OCI-LY1 (cell line): ENCODE measurements at regions not wholly inside any gene's neighbourhood (a gene's known extent, or its start where the extent isn't known, plus 50 kb on each side); places are given as distances from the start of the nearest gene placed in this dataset.

Experiments used
- H2AFZ ChIP-seq: fragments of 200-600 bp; sonication (generic), shearing (Covaris generic); 2 replicates; pipeline ENCODE4 v1.6.0; 2014; ENCODE audit warnings: antibody characterized with exemption, mild to moderate bottlenecking, low read length
- H3F3A ChIP-seq: fragments of 200-600 bp; sonication (generic), shearing (Covaris generic); 2 replicates; pipeline ENCODE4 v1.6.0; 2014; ENCODE audit warnings: mild to moderate bottlenecking, antibody characterized with exemption, low read length, moderate library complexity; ENCODE audit not compliant: insufficient read depth
- H3K27ac ChIP-seq: fragments of 200-600 bp; sonication (generic); 2 replicates; pipeline ENCODE4 v1.5.1; 2014; ENCODE audit warnings: low read length, mixed run types, mild to moderate bottlenecking, low read depth; ENCODE audit not compliant: poor library complexity, severe bottlenecking
- H3K27me3 ChIP-seq: fragments of 200-600 bp; sonication (generic); 2 replicates; pipeline ENCODE4 v1.6.0; 2014; ENCODE audit warnings: antibody characterized with exemption, mild to moderate bottlenecking, low read length, moderate library complexity; ENCODE audit not compliant: insufficient read depth
- H3K36me3 ChIP-seq: fragments of 200-600 bp; sonication (generic); 2 replicates; pipeline ENCODE4 v1.6.1; 2014; ENCODE audit warnings: mild to moderate bottlenecking, antibody characterized with exemption, low read length, moderate library complexity, mixed read lengths; ENCODE audit not compliant: insufficient read depth
- H3K4me1 ChIP-seq: fragments of 200-600 bp; sonication (generic); 2 replicates; pipeline ENCODE4 v1.5.1; 2014; ENCODE audit warnings: mild to moderate bottlenecking, low read length, moderate library complexity; ENCODE audit not compliant: insufficient read depth, severe bottlenecking
- H3K4me2 ChIP-seq: fragments of 200-600 bp; sonication (generic), shearing (Covaris generic); 2 replicates; pipeline ENCODE4 v1.6.1; 2014; ENCODE audit warnings: low read length
- H3K4me3 ChIP-seq: fragments of 200-600 bp; sonication (generic); 2 replicates; pipeline ENCODE4 v1.5.1; 2014; ENCODE audit warnings: low read length, low read depth, mild to moderate bottlenecking, mixed read lengths; ENCODE audit not compliant: poor library complexity, severe bottlenecking
- H3K79me2 ChIP-seq: fragments of 200-600 bp; shearing (Covaris generic); 2 replicates; pipeline ENCODE4 v1.6.1; 2016; ENCODE audit warnings: mixed run types, low read length, mixed read lengths; ENCODE audit not compliant: insufficient read depth
- H3K9ac ChIP-seq: fragments of 200-600 bp; sonication (generic), shearing (Covaris generic); 2 replicates; pipeline ENCODE4 v1.6.1; 2014; ENCODE audit warnings: mild to moderate bottlenecking, low read length, mixed read lengths
- H3K9me2 ChIP-seq: fragments of 200-600 bp; sonication (generic), shearing (Covaris generic); 2 replicates; pipeline ENCODE4 v1.6.1; 2014; ENCODE audit warnings: low read depth, mild to moderate bottlenecking, low read length, mixed read lengths
- H3K9me3 ChIP-seq: fragments of 200-600 bp; shearing (Covaris generic); 2 replicates; pipeline ENCODE4 v1.6.1; 2014; ENCODE audit warnings: low read length, mixed read lengths
- H4K20me1 ChIP-seq: fragments of 200-600 bp; sonication (generic), shearing (Covaris generic); 2 replicates; pipeline ENCODE4 v1.6.0; 2016; ENCODE audit warnings: mild to moderate bottlenecking, low read length; ENCODE audit not compliant: insufficient read depth
- CTCF ChIP-seq: fragments of 200-600 bp; sonication (generic), shearing (Covaris generic); IDR thresholded peaks from 2 replicates; pipeline ENCODE4 v1.5.1; 2017; ENCODE audit warnings: mild to moderate bottlenecking, antibody characterized with exemption, low read length, moderate library complexity, mixed read lengths
- EZH2 ChIP-seq: fragments of 200-600 bp; sonication (generic), shearing (Covaris generic); IDR thresholded peaks from 2 replicates; pipeline ENCODE4 v1.8.0; 2017; ENCODE audit warnings: borderline replicate concordance, mixed run types, mild to moderate bottlenecking, antibody characterized with exemption, low read length, moderate library complexity, mixed read lengths

GRCh38 chr6:165890404-165890735 is 227.3 kb upstream of the PDE10A start:
- H3K4me1 ChIP-seq: peaks cover 3% of the 10 kb centered on the region
- no peak for TF ChIP-seq EZH2
- no peak for TF ChIP-seq CTCF
- H3K36me3 ChIP-seq: no peaks in the 10 kb centered on the region
- no peaks in the 10 kb centered on the region; the same call in 1 of the 2 replicates for H3K27me3 ChIP-seq
- H3K9me3 ChIP-seq: no peaks in the 10 kb centered on the region
- H3K79me2 ChIP-seq: no peaks in the 10 kb centered on the region
- no peaks in the 10 kb centered on the region for H4K20me1 ChIP-seq
- H3K9ac ChIP-seq: no peak overlapping the region
- no peaks in the 10 kb centered on the region for H3K9me2 ChIP-seq
- no peak overlapping the region for H3K27ac ChIP-seq
- no peak overlapping the region for H3K4me2 ChIP-seq
- no peak overlapping the region for H2AFZ ChIP-seq
- H3K4me3 ChIP-seq: no peak overlapping the region
- H3F3A ChIP-seq: no peaks in the 10 kb centered on the region

DNA sequence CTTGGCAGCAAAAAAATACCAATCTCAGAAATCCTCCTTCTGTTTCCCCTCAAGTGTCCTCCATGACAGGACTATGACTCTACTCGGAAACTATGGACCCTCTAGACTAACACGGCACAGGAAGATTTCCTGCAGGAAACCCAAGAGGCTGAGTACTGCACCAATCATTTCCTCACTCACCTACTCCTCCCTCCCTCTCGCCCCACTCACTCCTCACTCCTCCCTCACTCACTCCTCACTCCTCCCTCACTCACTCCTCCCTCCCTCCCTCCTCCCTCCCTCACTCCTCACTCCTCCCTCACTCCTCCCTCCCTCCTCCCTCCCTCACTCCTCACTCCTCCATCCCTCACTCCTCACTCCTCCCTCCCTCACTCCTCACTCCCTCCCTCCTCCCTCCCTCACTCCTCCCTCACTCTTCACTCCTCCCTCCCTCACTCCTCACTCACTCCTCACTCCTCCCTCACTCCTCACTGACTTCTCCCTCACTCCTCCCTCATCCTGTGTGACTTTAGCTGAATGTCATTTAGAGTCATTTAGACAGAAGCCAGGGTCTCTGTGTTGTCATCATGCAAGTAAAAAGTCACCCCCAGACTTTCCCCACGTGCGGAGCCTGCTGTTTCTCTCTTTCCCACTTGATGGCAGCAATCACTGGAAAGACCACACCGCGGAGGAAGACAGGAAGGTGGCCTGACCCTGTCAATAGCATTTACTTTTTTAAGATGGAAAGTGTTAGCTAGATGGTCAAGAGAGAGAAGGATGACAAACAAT is 226.8 kb upstream of the PDE10A start:
- no peak overlapping the region for H3K27ac ChIP-seq
- H3K4me1 ChIP-seq: peaks cover 8% of the 10 kb centered on the region
- no peaks in the 10 kb centered on the region for H3K9me2 ChIP-seq
- H3K9me3 ChIP-seq: no peaks in the 10 kb centered on the region
- no peak overlapping the region for H3K4me2 ChIP-seq
- H3K79me2 ChIP-seq: no peaks in the 10 kb centered on the region
- H3F3A ChIP-seq: no peaks in the 10 kb centered on the region
- no peak overlapping the region for H2AFZ ChIP-seq
- no peaks in the 10 kb centered on the region for H4K20me1 ChIP-seq
- H3K27me3 ChIP-seq: no peaks in the 10 kb centered on the region; the same call in 1 of the 2 replicates
- TF ChIP-seq CTCF (no peak; the same call in 1 of the 2 replicates), EZH2 (no peak)
- no peak overlapping the region for H3K4me3 ChIP-seq
- H3K36me3 ChIP-seq: no peaks in the 10 kb centered on the region
- no peak overlapping the region for H3K9ac ChIP-seq

- Histone ChIP-seq H3K27ac (no peak overlapping the region), H3F3A (no peaks in the 10 kb centered on the region), H3K27me3 (no peaks in the 10 kb centered on the region; the same call in 1 of the 2 replicates), H3K36me3 (no peaks in the 10 kb centered on the region), H3K9me2 (no peaks in the 10 kb centered on the region), H4K20me1 (no peaks in the 10 kb centered on the region), H3K4me3 (no peak overlapping the region), H3K4me2 (no peak overlapping the region), H3K9me3 (no peaks in the 10 kb centered on the region), H2AFZ (no peak overlapping the region), H3K9ac (no peak overlapping the region), H3K4me1 (peaks cover 8% of the 10 kb centered on the region), H3K79me2 (no peaks in the 10 kb centered on the region)
- TF ChIP-seq EZH2 (no peak), CTCF (no peak)
Measured at GRCh38 chr6:165886169-165886568, 223.1 kb upstream of the PDE10A start.
